H9 (cell line): ENCODE measurements at regions not wholly inside any gene's neighbourhood (a gene's known extent, or its start where the extent isn't known, plus 50 kb on each side); places are given as distances from the start of the nearest gene placed in this dataset.

Experiments
- DNase-seq: peaks from one replicate; pipeline ENCODE4 v3.0.0-alpha.2; 2017
- H2AFZ ChIP-seq: one replicate; pipeline ENCODE4 v1.6.1; 2013; ENCODE audit warnings: mild to moderate bottlenecking, low read length, control low read depth, moderate library complexity
- H2AK5ac ChIP-seq: 2 replicates; pipeline ENCODE4 v1.6.1; 2013; ENCODE audit warnings: low read length, control low read depth, mixed read lengths; ENCODE audit not compliant: insufficient read length
- H2BK120ac ChIP-seq: one replicate; pipeline ENCODE4 v1.6.1; 2013; ENCODE audit warnings: low read depth, mild to moderate bottlenecking, low read length, control low read depth, inconsistent platforms; ENCODE audit not compliant: poor library complexity, severe bottlenecking
- H2BK12ac ChIP-seq: 2 replicates; pipeline ENCODE4 v1.6.1; 2013; ENCODE audit warnings: low read length, control low read depth, mixed read lengths, low read depth; ENCODE audit not compliant: insufficient read length
- H2BK15ac ChIP-seq: 2 replicates; pipeline ENCODE4 v1.6.1; 2013; ENCODE audit warnings: low read depth, low read length, control low read depth
- H2BK20ac ChIP-seq: one replicate; pipeline ENCODE4 v1.6.1; 2013; ENCODE audit warnings: low read depth, mild to moderate bottlenecking, low read length, control low read depth, inconsistent platforms; ENCODE audit not compliant: poor library complexity, severe bottlenecking
- H2BK5ac ChIP-seq: 2 replicates; pipeline ENCODE4 v1.6.1; 2013; ENCODE audit warnings: low read length, control low read depth, mixed read lengths; ENCODE audit not compliant: insufficient read length
- H3K14ac ChIP-seq: 2 replicates; pipeline ENCODE4 v1.6.1; 2013; ENCODE audit warnings: low read length, control low read depth; ENCODE audit not compliant: insufficient read depth
- H3K18ac ChIP-seq: 2 replicates; pipeline ENCODE4 v1.6.1; 2013; ENCODE audit warnings: low read depth, mild to moderate bottlenecking, mixed read lengths, low read length, control low read depth; ENCODE audit not compliant: insufficient read length
- H3K23ac ChIP-seq: 2 replicates; pipeline ENCODE4 v1.6.1; 2013; ENCODE audit warnings: low read length, control low read depth, mixed read lengths, low read depth; ENCODE audit not compliant: insufficient read length
- H3K23me2 ChIP-seq: 2 replicates; pipeline ENCODE4 v1.6.1; 2013; ENCODE audit warnings: low read depth, mild to moderate bottlenecking, mixed read lengths, low read length, control low read depth; ENCODE audit not compliant: insufficient read length, poor library complexity, severe bottlenecking
- H3K27ac ChIP-seq: 2 replicates; pipeline ENCODE4 v1.5.1; 2013; ENCODE audit warnings: low read length, control low read depth, mixed read lengths, low read depth; ENCODE audit not compliant: insufficient read length
- H3K27me3 ChIP-seq: 2 replicates; pipeline ENCODE4 v1.6.1; 2013; ENCODE audit warnings: low read length, control low read depth, inconsistent platforms; ENCODE audit not compliant: insufficient read depth
- H3K4ac ChIP-seq: 2 replicates; pipeline ENCODE4 v1.6.1; 2013; ENCODE audit warnings: low read depth, mild to moderate bottlenecking, control low read depth, inconsistent platforms, low read length, moderate library complexity
- H3K4me1 ChIP-seq: 2 replicates; pipeline ENCODE4 v1.6.1; 2013; ENCODE audit warnings: low read length, control low read depth, inconsistent platforms; ENCODE audit not compliant: insufficient read depth
- H3K4me2 ChIP-seq: 2 replicates; pipeline ENCODE4 v1.6.1; 2013; ENCODE audit warnings: low read length, control low read depth, mixed read lengths; ENCODE audit not compliant: insufficient read length, insufficient read depth
- H3K56ac ChIP-seq: 2 replicates; pipeline ENCODE4 v1.6.1; 2013; ENCODE audit warnings: low read depth, mild to moderate bottlenecking, mixed read lengths, low read length, control low read depth; ENCODE audit not compliant: insufficient read length
- H3K79me1 ChIP-seq: 2 replicates; pipeline ENCODE4 v1.6.1; 2013; ENCODE audit warnings: low read depth, mild to moderate bottlenecking, moderate library complexity, low read length, control low read depth, inconsistent platforms; ENCODE audit not compliant: insufficient read depth, poor library complexity, severe bottlenecking
- H3K79me2 ChIP-seq: 2 replicates; pipeline ENCODE4 v1.6.1; 2013; ENCODE audit warnings: low read length, control low read depth, inconsistent platforms; ENCODE audit not compliant: insufficient read depth
- H3K9ac ChIP-seq: 2 replicates; pipeline ENCODE4 v1.6.1; 2013; ENCODE audit warnings: low read length, control low read depth, mixed read lengths; ENCODE audit not compliant: insufficient read length; ENCODE audit errors: extremely low read depth
- H3K9me3 ChIP-seq: one replicate; pipeline ENCODE4 v1.6.1; 2013; ENCODE audit warnings: low read depth, low read length, inconsistent platforms; ENCODE audit not compliant: control insufficient read depth
- H3T11ph ChIP-seq: one replicate; pipeline ENCODE4 v1.6.1; 2013; ENCODE audit warnings: mild to moderate bottlenecking, low read length, control low read depth, inconsistent platforms
- H4K20me1 ChIP-seq: one replicate; pipeline ENCODE4 v1.6.1; 2013; ENCODE audit not compliant: control insufficient read depth, insufficient read length, insufficient read depth
- H4K5ac ChIP-seq: 2 replicates; pipeline ENCODE4 v1.6.1; 2013; ENCODE audit warnings: low read depth, mild to moderate bottlenecking, mixed read lengths, low read length, control low read depth; ENCODE audit not compliant: insufficient read length
- H4K8ac ChIP-seq: replicated peaks from 2 replicates; pipeline ENCODE4 v1.6.1; 2013; ENCODE audit warnings: low read length, control low read depth, mixed read lengths, low read depth; ENCODE audit not compliant: insufficient read length
- H4K91ac ChIP-seq: 2 replicates; pipeline ENCODE4 v1.6.1; 2013; ENCODE audit warnings: low read depth, mild to moderate bottlenecking, moderate library complexity, mixed read lengths, low read length, control low read depth; ENCODE audit not compliant: insufficient read length
- H3K27ac Mint-ChIP-seq, 3 experiments: 2 replicates in 2 of 3; 3 replicates in 1 of 3; pipeline ENCODE4 v1.8.0; 2020 to 2021; ENCODE audit warnings: mixed read lengths in 3 of 3, mild to moderate bottlenecking in 1 of 3, moderate library complexity in 1 of 3
- H3K27me3 Mint-ChIP-seq: 2 replicates; pipeline ENCODE4 v1.8.0; 2021; ENCODE audit warnings: low read depth, mild to moderate bottlenecking, moderate library complexity, mixed read lengths
- H3K36me3 Mint-ChIP-seq, 3 experiments: 2 replicates in 2 of 3; 3 replicates in 1 of 3; pipeline ENCODE4 v1.8.0; 2020 to 2021; ENCODE audit warnings: low read depth in 3 of 3, mixed read lengths in 3 of 3; ENCODE audit not compliant: insufficient read depth in 1 of 3
- H3K4me1 Mint-ChIP-seq, 2 experiments: 2 replicates each; pipeline ENCODE4 v1.8.0; 2020; ENCODE audit warnings: mixed read lengths in 2 of 2
- H3K4me3 Mint-ChIP-seq, 2 experiments: 2 replicates in 1 of 2; 3 replicates in 1 of 2; pipeline ENCODE4 v1.8.0; 2020 to 2021; ENCODE audit warnings: mild to moderate bottlenecking in 2 of 2, mixed read lengths in 2 of 2, moderate library complexity in 1 of 2
- H3K9me3 Mint-ChIP-seq, 2 experiments: 2 replicates in 1 of 2; 3 replicates in 1 of 2; pipeline ENCODE4 v1.8.0; 2020; ENCODE audit warnings: mild to moderate bottlenecking in 2 of 2, mixed read lengths in 2 of 2, moderate library complexity in 1 of 2
- CTCF ChIP-seq: fragments of 200-600 bp; sonication (generic); conservative IDR thresholded peaks from 3 replicates; pipeline ENCODE4 v1.8.0; 2021; ENCODE audit warnings: antibody characterized with exemption, mild to moderate bottlenecking
- WGBS: extraction: QIAGEN DNeasy Blood & Tissue Kit; methylation state at CpG from one replicate; pipeline ENCODE4 v1.1.7; 2013; ENCODE audit warnings: missing lambda C conversion rate, low lambda C conversion rate, mixed read lengths; ENCODE audit not compliant: insufficient read length; ENCODE audit errors: extremely low coverage; 5-methylcytosine and 5-hydroxymethylcytosine counted together

DNA sequence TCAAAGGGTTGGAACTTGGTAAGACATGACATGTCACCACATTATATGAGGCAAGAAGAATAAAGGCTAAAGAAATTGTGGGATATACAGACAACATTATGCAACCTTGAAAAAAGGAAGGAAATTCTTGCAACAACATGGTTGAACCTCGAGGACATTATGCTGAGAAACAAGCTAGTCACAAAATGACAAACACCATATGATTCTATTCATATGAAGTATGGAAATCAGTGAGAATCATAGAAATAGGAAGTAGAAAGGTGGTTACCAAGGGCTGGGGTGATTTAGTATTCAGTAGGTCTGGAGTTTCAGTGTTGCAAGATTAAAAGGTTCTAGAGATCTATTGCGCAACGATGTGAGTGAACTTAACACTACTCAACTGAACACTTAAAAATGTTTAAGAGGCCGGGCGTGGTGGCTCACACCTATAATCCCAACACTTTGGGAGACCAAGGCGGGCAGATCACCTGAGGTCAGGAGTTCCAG, 126.9 kb upstream of the TBX20 start:
- Histone ChIP-seq H3K9me3 (no peaks in the 10 kb centered on the region), H3K27me3 (no peaks in the 10 kb centered on the region), H2BK12ac (no peak overlapping the region), H3T11ph (no peak overlapping the region), H2BK5ac (no peak overlapping the region), H4K5ac (no peak overlapping the region), H3K14ac (no peak overlapping the region), H3K56ac (no peak overlapping the region), H2BK15ac (no peak overlapping the region), H3K4me1 (no peaks in the 10 kb centered on the region), H3K4me2 (no peak overlapping the region), H3K23ac (no peak overlapping the region), H4K91ac (no peak overlapping the region), H3K79me2 (peaks cover 2% of the 10 kb centered on the region; the same call in 1 of the 2 replicates), H3K9ac (no peak overlapping the region), H3K18ac (no peak overlapping the region), H3K4ac (no peak overlapping the region), H2AFZ (no peak overlapping the region), H2BK120ac (no peak overlapping the region), H4K8ac (no peak overlapping the region), H2BK20ac (no peak overlapping the region), H3K27ac (no peak overlapping the region), H3K79me1 (no peaks in the 10 kb centered on the region), H3K23me2 (no peaks in the 10 kb centered on the region), H4K20me1 (no peaks in the 10 kb centered on the region), H2AK5ac (no peak overlapping the region)
- H3K4me1 Mint-ChIP-seq = no peaks in the 10 kb centered on the region
- no peak overlapping the region for H3K27ac Mint-ChIP-seq
- TF ChIP-seq CTCF = no peak
- H3K36me3 Mint-ChIP-seq = no peaks in the 10 kb centered on the region
- no peak for DNase-seq
- H3K4me3 Mint-ChIP-seq = no peak overlapping the region
- H3K27me3 Mint-ChIP-seq = peaks cover 15% of the 10 kb centered on the region
- no CpG with 5 or more reads among the region's 6 CpGs for whole genome bisulfite sequencing
- no peaks in the 10 kb centered on the region for H3K9me3 Mint-ChIP-seq
